Nephron progenitor cell (in vitro differentiated cells): ENCODE measurements at regions not wholly inside any gene's neighbourhood (a gene's known extent, or its start where the extent isn't known, plus 50 kb on each side); places are given as distances from the start of the nearest gene placed in this dataset.

Source experiments
- DNase-seq: peaks from one replicate; pipeline ENCODE4 v3.0.0; 2021
- H3K27ac Mint-ChIP-seq: 2 replicates; pipeline ENCODE4 v1.8.0; 2021; ENCODE audit warnings: mild to moderate bottlenecking, moderate library complexity, mixed read lengths
- H3K27me3 Mint-ChIP-seq: 2 replicates; pipeline ENCODE4 v1.8.0; 2021; ENCODE audit warnings: mild to moderate bottlenecking, low read depth, mixed read lengths; ENCODE audit not compliant: poor library complexity
- H3K36me3 Mint-ChIP-seq: 2 replicates; pipeline ENCODE4 v1.8.0; 2021; ENCODE audit warnings: low read depth, mixed read lengths
- H3K4me1 Mint-ChIP-seq: 2 replicates; pipeline ENCODE4 v1.8.0; 2021; ENCODE audit warnings: mixed read lengths
- H3K4me3 Mint-ChIP-seq: 2 replicates; pipeline ENCODE4 v1.8.0; 2021; ENCODE audit warnings: mild to moderate bottlenecking, moderate library complexity, mixed read lengths
- H3K9me3 Mint-ChIP-seq: 2 replicates; pipeline ENCODE4 v1.8.0; 2021; ENCODE audit warnings: mild to moderate bottlenecking, moderate library complexity, mixed read lengths
- CTCF ChIP-seq: fragments of 200-600 bp; sonication (generic); IDR thresholded peaks from 2 replicates; pipeline ENCODE4 v1.5.0; 2021; ENCODE audit warnings: antibody characterized with exemption

GRCh38 chr2:129779783-129780182 is 199.7 kb upstream of the RAB6C start:
- Mint-ChIP-seq H3K4me1 (peaks cover 39% of the 10 kb centered on the region), H3K36me3 (no peaks in the 10 kb centered on the region), H3K9me3 (peaks cover 4% of the 10 kb centered on the region), H3K4me3 (no peak overlapping the region), H3K27me3 (peaks cover 17% of the 10 kb centered on the region), H3K27ac (no peak overlapping the region)
- TF ChIP-seq CTCF: no peak
- DNase-seq: no peak

GRCh38 chr2:129780316-129781270 is 198.9 kb upstream of the RAB6C start:
- no peak overlapping the region for H3K4me3 Mint-ChIP-seq

GRCh38 chr2:129781749-129782632 is 197.5 kb upstream of the RAB6C start:
- peaks cover 21% of the 10 kb centered on the region for H3K27me3 Mint-ChIP-seq
- H3K4me3 Mint-ChIP-seq: no peak overlapping the region
- peaks cover 31% of the 10 kb centered on the region for H3K4me1 Mint-ChIP-seq
- no peaks in the 10 kb centered on the region for H3K9me3 Mint-ChIP-seq
- no peaks in the 10 kb centered on the region for H3K36me3 Mint-ChIP-seq
- no peak for TF ChIP-seq CTCF
- no peak for DNase-seq
- H3K27ac Mint-ChIP-seq: no peak overlapping the region

More at GRCh38 chr2:129780316-129781270, 198.9 kb upstream of the RAB6C start:
- Mint-ChIP-seq H3K9me3 (no peaks in the 10 kb centered on the region), H3K27ac (no peak overlapping the region), H3K36me3 (no peaks in the 10 kb centered on the region), H3K4me1 (peaks cover 39% of the 10 kb centered on the region), H3K27me3 (peaks cover 17% of the 10 kb centered on the region)
- no peak for TF ChIP-seq CTCF
- no peak for DNase-seq

GRCh38 chr2:129782633-129782990 is 196.9 kb upstream of the RAB6C start:
- Mint-ChIP-seq H3K27ac (peak overlapping the region; percentile 6), H3K4me3 (no peak overlapping the region), H3K4me1 (peaks cover 27% of the 10 kb centered on the region), H3K27me3 (peaks cover 21% of the 10 kb centered on the region), H3K9me3 (no peaks in the 10 kb centered on the region), H3K36me3 (no peaks in the 10 kb centered on the region)
- no peak for TF ChIP-seq CTCF
- DNase-seq: no peak

GRCh38 chr2:129784486-129784885 is 195.0 kb upstream of the RAB6C start:
- no peak for TF ChIP-seq CTCF

More at GRCh38 chr2:129784486-129784885, 195.0 kb upstream of the RAB6C start:
- DNase-seq: no peak
- Mint-ChIP-seq H3K27me3 (peaks cover 14% of the 10 kb centered on the region), H3K4me3 (no peak overlapping the region), H3K9me3 (no peaks in the 10 kb centered on the region), H3K36me3 (no peaks in the 10 kb centered on the region), H3K4me1 (peaks cover 22% of the 10 kb centered on the region), H3K27ac (no peak overlapping the region)
